IMR-90 (cell line): ENCODE measurements at regions not wholly inside any gene's neighbourhood (a gene's known extent, or its start where the extent isn't known, plus 50 kb on each side); places are given as distances from the start of the nearest gene placed in this dataset.

Source experiments
- ATAC-seq: fragments of 200-7000 bp; cut with Tn5 transposase; 2 replicates; pipeline ENCODE4 v1.9.1; 2020; ENCODE audit warnings: low read depth, mild to moderate bottlenecking, moderate library complexity
- BruUV-seq: library from RNA; stranded (reverse); fragments of 400-500 nt; replicated peaks from 2 replicates; lab custom pipeline; 2021; lab: Mats Ljungman, UMichigan
- CTCF ChIA-PET: fragments of 300-600 bp; formaldehyde crosslinking; extraction: SDS; loops from one replicate; lab custom pipeline; 2021; ENCODE audit warnings: antibody characterized with exemption; lab: Yijun Ruan, JAX
- POLR2A ChIA-PET: fragments of 300-600 bp; sonication (Branson Sonifier 250); formaldehyde crosslinking; loops from one replicate; lab custom pipeline; 2022; ENCODE audit warnings: antibody characterized with exemption; ENCODE audit not compliant: unreplicated experiment; lab: Charles Lee
- DNase-seq: peaks from one replicate; pipeline ENCODE4 v3.0.0; 2013
- H2AFZ ChIP-seq: replicated peaks from 2 replicates; pipeline ENCODE3; 2013; ENCODE audit warnings: low read length, mild to moderate bottlenecking; ENCODE audit not compliant: poor library complexity
- H2AK5ac ChIP-seq: 2 replicates; pipeline ENCODE4 v1.6.1; 2013; ENCODE audit warnings: low read depth, low read length, inconsistent platforms
- H2AK9ac ChIP-seq: replicated peaks from 2 replicates; pipeline ENCODE3; 2013; ENCODE audit warnings: mild to moderate bottlenecking, low read depth, low read length, moderate library complexity; ENCODE audit not compliant: poor library complexity
- H2BK120ac ChIP-seq: 2 replicates; pipeline ENCODE4 v1.6.1; 2013; ENCODE audit warnings: low read depth, low read length, inconsistent platforms
- H2BK15ac ChIP-seq: 3 replicates; pipeline ENCODE4 v1.6.1; 2013; ENCODE audit warnings: low read depth, low read length, inconsistent platforms
- H2BK20ac ChIP-seq: 2 replicates; pipeline ENCODE4 v1.6.1; 2013; ENCODE audit warnings: low read depth, mild to moderate bottlenecking, inconsistent platforms, low read length, moderate library complexity
- H2BK5ac ChIP-seq: 2 replicates; pipeline ENCODE4 v1.6.1; 2013; ENCODE audit warnings: mild to moderate bottlenecking, low read depth, low read length, inconsistent platforms; ENCODE audit not compliant: poor library complexity, severe bottlenecking
- H3K14ac ChIP-seq: replicated peaks from 2 replicates; pipeline ENCODE4 v1.6.1; 2013; ENCODE audit warnings: low read depth, low read length, inconsistent platforms
- H3K18ac ChIP-seq: 2 replicates; pipeline ENCODE4 v1.6.1; 2013; ENCODE audit warnings: low read depth, low read length, control low read depth
- H3K23ac ChIP-seq: 2 replicates; pipeline ENCODE4 v1.6.1; 2013; ENCODE audit warnings: low read depth, low read length, inconsistent platforms
- H3K27ac ChIP-seq: 2 replicates; pipeline ENCODE4 v1.5.1; 2013; ENCODE audit warnings: mild to moderate bottlenecking, control low read depth, low read length; ENCODE audit not compliant: insufficient read depth
- H3K27me3 ChIP-seq: 2 replicates; pipeline ENCODE4 v1.6.1; 2013; ENCODE audit warnings: low read length; ENCODE audit not compliant: control insufficient read depth, insufficient read depth
- H3K36me3 ChIP-seq: 2 replicates; pipeline ENCODE4 v1.6.1; 2013; ENCODE audit warnings: low read length, mixed read lengths; ENCODE audit not compliant: control insufficient read depth, insufficient read depth
- H3K4ac ChIP-seq: 2 replicates; pipeline ENCODE4 v1.6.1; 2013; ENCODE audit warnings: low read depth, low read length, inconsistent platforms
- H3K4me1 ChIP-seq: 2 replicates; pipeline ENCODE4 v1.6.1; 2013; ENCODE audit warnings: low read length, mixed read lengths; ENCODE audit not compliant: control insufficient read depth, insufficient read depth
- H3K4me2 ChIP-seq: 2 replicates; pipeline ENCODE4 v1.6.1; 2013; ENCODE audit warnings: low read depth, mild to moderate bottlenecking, control low read depth, low read length, moderate library complexity
- H3K4me3 ChIP-seq: 2 replicates; pipeline ENCODE4 v1.5.1; 2013; ENCODE audit warnings: low read depth, mild to moderate bottlenecking, control low read depth, low read length, moderate library complexity; ENCODE audit not compliant: insufficient read depth
- H3K56ac ChIP-seq: 2 replicates; pipeline ENCODE4 v1.6.1; 2013; ENCODE audit warnings: low read length, inconsistent platforms; ENCODE audit not compliant: insufficient read depth; ENCODE audit errors: extremely low read depth
- H3K79me1 ChIP-seq, 2 experiments: 2 replicates each; pipeline ENCODE4 v1.6.1; 2013; ENCODE audit warnings: low read length in 2 of 2, inconsistent platforms in 1 of 2, low read depth in 1 of 2
- H3K9ac ChIP-seq: 2 replicates; pipeline ENCODE4 v1.6.1; 2013; ENCODE audit warnings: low read depth, low read length, control low read depth
- H3K9me1 ChIP-seq: 2 replicates; pipeline ENCODE4 v1.6.1; 2013; ENCODE audit warnings: low read length, inconsistent platforms; ENCODE audit not compliant: insufficient read depth
- H3K9me3 ChIP-seq: 2 replicates; pipeline ENCODE4 v1.6.1; 2013; ENCODE audit warnings: low read length; ENCODE audit not compliant: control insufficient read depth, insufficient read depth
- H4K20me1 ChIP-seq: 2 replicates; pipeline ENCODE4 v1.6.1; 2013; ENCODE audit warnings: low read length, inconsistent platforms; ENCODE audit not compliant: insufficient read depth
- H4K5ac ChIP-seq: 2 replicates; pipeline ENCODE4 v1.6.1; 2013; ENCODE audit warnings: mild to moderate bottlenecking, low read depth, low read length, control low read depth
- H4K8ac ChIP-seq, 2 experiments: 2 replicates each; pipeline ENCODE4 v1.6.1; 2013; ENCODE audit warnings: low read depth in 2 of 2, low read length in 2 of 2, control low read depth in 1 of 2, inconsistent platforms in 1 of 2
- H4K91ac ChIP-seq: 2 replicates; pipeline ENCODE4 v1.6.1; 2013; ENCODE audit warnings: low read depth, low read length, inconsistent platforms; ENCODE audit not compliant: insufficient read depth
- RAD21 ChIP-seq: IDR thresholded peaks from 2 replicates; pipeline ENCODE4 v1.6.1; 2012; ENCODE audit warnings: low read length, improper control_type of control experiment
- WGBS, 2 experiments: methylation state at CpG; one replicate each; pipeline versions ENCODE4 v1.1.5 to v1.1.7; 2013; ENCODE audit warnings: missing lambda C conversion rate in 2 of 2; ENCODE audit not compliant: insufficient read length in 1 of 2; ENCODE audit errors: extremely low coverage in 2 of 2; 5-methylcytosine and 5-hydroxymethylcytosine counted together
- dilution Hi-C: fragments of 300-500 bp; cut with HindIII; formaldehyde crosslinking; loops from one replicate; pipeline ENCODE4 v1.14.3; 2018; ENCODE audit warnings: low sequenced_read_pairs; ENCODE audit not compliant: unreplicated experiment
- in situ Hi-C: fragments of 300-500 bp; cut with MboI; formaldehyde crosslinking; loops from 3 replicates; pipeline ENCODE4 v1.14.3; 2019; ENCODE audit warnings: low sequenced_read_pairs, inconsistent platforms, mixed read lengths
- intact Hi-C: fragments of 100-400 bp; cut with micrococcal nuclease; formaldehyde crosslinking; loops from 2 replicates; pipeline ENCODE4 v1.10.0; 2022

GRCh38 chr2:193348055-193348454 is 1153.3 kb upstream of the TMEFF2 start:
- dilution Hi-C loops (no loop called here), in situ Hi-C loops (no loop called here), intact Hi-C loops (no loop called here)
- H3K56ac ChIP-seq = no peak overlapping the region
- H4K91ac ChIP-seq = no peak overlapping the region
- WGBS, 2 experiments = no CpG with 5 or more reads among the region's 2 CpGs
- no peaks in the 10 kb centered on the region for H3K36me3 ChIP-seq
- H3K14ac ChIP-seq = no peak overlapping the region
- peaks cover 5% of the 10 kb centered on the region; the same call in 1 of the 2 replicates for H3K9me3 ChIP-seq
- H3K4ac ChIP-seq = no peak overlapping the region
- H3K4me2 ChIP-seq = no peak overlapping the region
- no peak overlapping the region for H3K27ac ChIP-seq
- H3K4me1 ChIP-seq = no peaks in the 10 kb centered on the region
- no peak overlapping the region for H2AFZ ChIP-seq
- H3K79me1 ChIP-seq = no peaks in the 10 kb centered on the region
- H3K23ac ChIP-seq = no peak overlapping the region
- H4K5ac ChIP-seq = no peak overlapping the region
- CTCF ChIA-PET = no interaction called here
- H2AK9ac ChIP-seq = no peak overlapping the region
- no peaks in the 10 kb centered on the region for H4K20me1 ChIP-seq
- H3K18ac ChIP-seq = no peak overlapping the region
- POLR2A ChIA-PET = no interaction called here
- no peak overlapping the region for H2BK120ac ChIP-seq
- DNase-seq = no peak
- H2AK5ac ChIP-seq = no peak overlapping the region
- no TSS peak for BruUV-seq
- TF ChIP-seq RAD21 = no peak
- no peak overlapping the region for H3K4me3 ChIP-seq
- no peak overlapping the region for H4K8ac ChIP-seq
- H3K9ac ChIP-seq = no peak overlapping the region
- no peak overlapping the region for H2BK15ac ChIP-seq
- H2BK5ac ChIP-seq = no peak overlapping the region
- ATAC-seq = no peak
- no peak overlapping the region for H2BK20ac ChIP-seq
- no peaks in the 10 kb centered on the region for H3K9me1 ChIP-seq
- H3K27me3 ChIP-seq = no peaks in the 10 kb centered on the region
